Gastroesophageal sphincter (tissue), 4 donors: ENCODE measurements at regions not wholly inside any gene's neighbourhood (a gene's known extent, or its start where the extent isn't known, plus 50 kb on each side); places are given as distances from the start of the nearest gene placed in this dataset.

Source experiments
- ATAC-seq: fragments of 150-250 bp; one replicate; pipeline ENCODE4 v1.9.1; 2016; ENCODE audit warnings: mild to moderate bottlenecking, moderate library complexity
- H3K27ac ChIP-seq, 4 donors: fragments of 200-600 bp; sonication (generic) in 3 of 4; 1 replicate in 3 of 4; 2 replicates in 1 of 4; pipeline ENCODE4 v1.5.1; 2016 to 2019
- H3K27me3 ChIP-seq: fragments of 200-600 bp; sonication (generic); one replicate; pipeline ENCODE4 v1.5.1; 2019
- H3K36me3 ChIP-seq, 2 donors: fragments of 200-600 bp; sonication (generic); one replicate each; pipeline ENCODE4 v1.5.1; 2019; ENCODE audit warnings: control low read depth in 1 of 2
- H3K4me1 ChIP-seq, 3 donors: fragments of 200-600 bp; sonication (generic); 1 replicate in 2 of 3; 2 replicates in 1 of 3; pipeline ENCODE4 v1.5.1; 2016 to 2019; ENCODE audit warnings: control low read depth in 2 of 3
- H3K4me3 ChIP-seq, 2 donors: fragments of 200-600 bp; sonication (generic); one replicate each; pipeline ENCODE4 v1.5.1; 2019; ENCODE audit warnings: mild to moderate bottlenecking in 1 of 2, moderate library complexity in 1 of 2
- H3K9me3 ChIP-seq, 3 donors: fragments of 200-600 bp; sonication (generic); one replicate each; pipeline ENCODE4 v1.5.1; 2017 to 2019; ENCODE audit warnings: control low read depth in 2 of 3
- CTCF ChIP-seq, 4 experiments: fragments of 200-600 bp in 2 of 4; fragments of 450-650 bp in 2 of 4; sonication (generic) in 1 of 4; IDR thresholded peaks; one replicate each; pipeline ENCODE4 v1.5.1; 2017 to 2019; ENCODE audit warnings: antibody characterized with exemption in 4 of 4, mild to moderate bottlenecking in 2 of 4, moderate library complexity in 2 of 4
- EP300 ChIP-seq: sonication (generic); formaldehyde crosslinking; IDR thresholded peaks from one replicate; pipeline ENCODE4 v1.6.1; 2017; ENCODE audit warnings: antibody characterized with exemption, mild to moderate bottlenecking
- POLR2A ChIP-seq, 2 donors: fragments of 450-650 bp; IDR thresholded peaks; one replicate each; pipeline ENCODE4 v1.6.1; 2017; ENCODE audit warnings: antibody characterized with exemption in 2 of 2, mild to moderate bottlenecking in 2 of 2, moderate library complexity in 1 of 2
- POLR2AphosphoS5 ChIP-seq: sonication (generic); formaldehyde crosslinking; IDR thresholded peaks from one replicate; pipeline ENCODE4 v1.6.1; 2017; ENCODE audit warnings: antibody characterized with exemption
- WGBS, 2 donors: methylation state at CpG; one replicate each; pipeline ENCODE4 v1.1.5; 2018; ENCODE audit warnings: low coverage in 1 of 2; 5-methylcytosine and 5-hydroxymethylcytosine counted together

GRCh38 chr12:33310471-33310870 lies 129.1 kb downstream of the SYT10 start:
- Histone ChIP-seq H3K4me3 (no peak overlapping the region), H3K36me3 (no peaks in the 10 kb centered on the region), H3K4me1 (no peaks in the 10 kb centered on the region), H3K9me3 (no peaks in the 10 kb centered on the region), H3K27ac (no peak overlapping the region), H3K27me3 (no peaks in the 10 kb centered on the region)
- no peak for TF ChIP-seq POLR2A (IDR thresholded peaks at IDR 0.05)
- TF ChIP-seq POLR2AphosphoS5, result no peak
- TF ChIP-seq CTCF (IDR thresholded peaks at IDR 0.05), result no peak
- TF ChIP-seq EP300, result no peak
- ATAC-seq, result no peak
- WGBS, 2 donors, result 100% methylated on average over 2 of the region's 4 CpGs; no CpG with 5 or more reads in 1 of the 2 donors

- ATAC-seq, result no peak
- TF ChIP-seq CTCF (IDR thresholded peaks at IDR 0.05) (no peak), POLR2A (IDR thresholded peaks at IDR 0.05) (no peak), EP300 (no peak), POLR2AphosphoS5 (no peak)
Measured at GRCh38 chr12:33304176-33304575, 135.4 kb downstream of the SYT10 start.

GRCh38 chr12:33296529-33296928 lies 143.1 kb downstream of the SYT10 start:
- no CpG with 5 or more reads among the region's 2 CpGs for WGBS, 2 donors
- TF ChIP-seq POLR2A (IDR thresholded peaks at IDR 0.05), result no peak
- Histone ChIP-seq H3K36me3 (no peaks in the 10 kb centered on the region), H3K9me3 (peaks cover 0 to 3% (median 0%) of the 10 kb centered on the region in 3 donors), H3K4me3 (no peak overlapping the region), H3K27me3 (no peaks in the 10 kb centered on the region), H3K27ac (no peak overlapping the region), H3K4me1 (no peaks in the 10 kb centered on the region)
- ATAC-seq, result no peak

More at GRCh38 chr12:33304176-33304575, 135.4 kb downstream of the SYT10 start:
- Histone ChIP-seq H3K27me3 (no peaks in the 10 kb centered on the region), H3K4me3 (no peak overlapping the region), H3K36me3 (no peaks in the 10 kb centered on the region), H3K27ac (no peak overlapping the region), H3K4me1 (no peaks in the 10 kb centered on the region), H3K9me3 (no peaks in the 10 kb centered on the region)
- WGBS, 2 donors, result 67 to 80% methylated on average over 1 to 2 of the region's 2 CpGs

GRCh38 chr12:33290703-33291102 lies 148.9 kb downstream of the SYT10 start:
- Histone ChIP-seq H3K36me3 (no peaks in the 10 kb centered on the region), H3K9me3 (no peaks in the 10 kb centered on the region), H3K4me1 (no peaks in the 10 kb centered on the region), H3K27ac (no peak overlapping the region), H3K4me3 (no peak overlapping the region), H3K27me3 (no peaks in the 10 kb centered on the region)
- 33 to 83% methylated on average over 1 to 2 of the region's 3 CpGs for WGBS, 2 donors
- ATAC-seq, result no peak
- TF ChIP-seq POLR2A (IDR thresholded peaks at IDR 0.05) (no peak), POLR2AphosphoS5 (no peak), EP300 (no peak), CTCF (IDR thresholded peaks at IDR 0.05) (no peak)

- no peak for TF ChIP-seq CTCF (IDR thresholded peaks at IDR 0.05)
- no peak for TF ChIP-seq POLR2AphosphoS5
- no peak for TF ChIP-seq EP300
- TF ChIP-seq POLR2A (IDR thresholded peaks at IDR 0.05), result no peak
- H3K36me3 ChIP-seq, result no peaks in the 10 kb centered on the region
- no peak overlapping the region for H3K27ac ChIP-seq
- WGBS, 2 donors, result 69 to 86% methylated on average over 1 of the region's 1 CpG
- ATAC-seq, result no peak
- H3K9me3 ChIP-seq, result peaks cover 0 to 26% (median 0%) of the 10 kb centered on the region in 3 donors
- no peaks in the 10 kb centered on the region for H3K27me3 ChIP-seq
- H3K4me3 ChIP-seq, result no peak overlapping the region
- H3K4me1 ChIP-seq, result no peaks in the 10 kb centered on the region
Measured at GRCh38 chr12:33283054-33283453, 156.6 kb downstream of the SYT10 start.
